ENCODE measurements at regions not wholly inside any gene's neighbourhood (a gene's known extent, or its start where the extent isn't known, plus 50 kb on each side); places are given as distances from the start of the nearest gene placed in this dataset.

DNA sequence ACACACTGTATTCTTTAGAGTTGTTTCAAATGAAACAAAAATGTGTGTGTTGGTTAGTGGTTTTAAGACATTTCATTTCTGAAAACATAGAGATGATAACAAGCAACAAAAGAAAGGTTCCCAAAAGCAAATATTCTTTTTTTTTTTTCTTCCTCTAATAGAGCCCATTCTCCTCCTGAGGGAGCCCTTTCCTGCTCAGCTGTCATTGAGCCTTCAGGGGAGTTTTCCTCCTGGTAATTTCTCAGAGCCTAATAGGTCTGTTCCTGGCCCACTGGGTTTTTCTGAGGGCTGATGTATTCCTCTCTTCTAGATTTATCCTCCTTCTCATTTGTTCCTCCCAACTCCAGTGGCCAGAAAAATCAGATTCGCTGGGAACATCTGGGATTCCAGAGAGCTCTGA, 654.5 kb downstream of the NOVA1 start:
- H3K9ac ChIP-seq (replicated peaks; ENCODE audit: extremely low read depth, insufficient read depth, low read length): no peak overlapping the region
- BruUV-seq (replicated peaks): no TSS peak
- H3K36me3 ChIP-seq (ENCODE audit: control insufficient read depth in 2 of 2, extremely low read depth in 1 of 2, insufficient read depth in 2 of 2, low read length in 2 of 2): no peaks in the 10 kb centered on the region
- H2AFZ ChIP-seq (ENCODE audit: low read depth, low read length): no peak overlapping the region
- dilution Hi-C loops (cut with MboI; ENCODE audit: extremely low pct_ligation_motif_present, low sequenced_read_pairs): no loop called here
- no peaks in the 10 kb centered on the region for H3K9me3 ChIP-seq (replicated peaks; ENCODE audit: control insufficient read depth, insufficient read depth, low read length)
- H3K9me1 ChIP-seq (replicated peaks; ENCODE audit: control insufficient read depth, extremely low read depth, insufficient read depth, low read length): no peaks in the 10 kb centered on the region
- H3K27ac ChIP-seq (ENCODE audit: insufficient read depth, low read depth, low read length): no peak overlapping the region
- no peak overlapping the region for H3K4me3 ChIP-seq (replicated peaks in 1 of 3; ENCODE audit: insufficient read depth in 1 of 3, low read depth in 1 of 3, low read length in 3 of 3)
- intact Hi-C loops (cut with micrococcal nuclease): no loop called here
- CTCF ChIA-PET: interaction anchor here (1.2 kb wide), 1 partner anchor 65 kb away, joined by 4 read pairs; no protein-coding TSS in a partner anchor
- FAIRE-seq (no peak), DNase-seq (ENCODE audit: low read depth, low spot score) (no peak)
- TF ChIP-seq POLR2AphosphoS5 (IDR thresholded peaks at IDR 0.05; ENCODE audit: insufficient read depth, low read depth, low read length) (no peak), JUN (IDR thresholded peaks at IDR 0.05; ENCODE audit: borderline replicate concordance, insufficient read depth, insufficient read length, low read depth) (no peak), GATA2 (IDR thresholded peaks at IDR 0.05; ENCODE audit: insufficient read depth, insufficient read length, low read depth, low read length) (no peak), FOS (IDR thresholded peaks at IDR 0.05; ENCODE audit: borderline replicate concordance, insufficient read depth, low read length) (no peak), MYC (IDR thresholded peaks at IDR 0.05; ENCODE audit: low read depth, low read length) (no peak), POLR2A (IDR thresholded peaks at IDR 0.05; ENCODE audit: low read depth, low read length) (no peak), EZH2 (IDR thresholded peaks at IDR 0.05; ENCODE audit: borderline replicate concordance, low read depth, low read length, severe bottlenecking) (no peak)
- TF ChIP-seq, protein P1, sequence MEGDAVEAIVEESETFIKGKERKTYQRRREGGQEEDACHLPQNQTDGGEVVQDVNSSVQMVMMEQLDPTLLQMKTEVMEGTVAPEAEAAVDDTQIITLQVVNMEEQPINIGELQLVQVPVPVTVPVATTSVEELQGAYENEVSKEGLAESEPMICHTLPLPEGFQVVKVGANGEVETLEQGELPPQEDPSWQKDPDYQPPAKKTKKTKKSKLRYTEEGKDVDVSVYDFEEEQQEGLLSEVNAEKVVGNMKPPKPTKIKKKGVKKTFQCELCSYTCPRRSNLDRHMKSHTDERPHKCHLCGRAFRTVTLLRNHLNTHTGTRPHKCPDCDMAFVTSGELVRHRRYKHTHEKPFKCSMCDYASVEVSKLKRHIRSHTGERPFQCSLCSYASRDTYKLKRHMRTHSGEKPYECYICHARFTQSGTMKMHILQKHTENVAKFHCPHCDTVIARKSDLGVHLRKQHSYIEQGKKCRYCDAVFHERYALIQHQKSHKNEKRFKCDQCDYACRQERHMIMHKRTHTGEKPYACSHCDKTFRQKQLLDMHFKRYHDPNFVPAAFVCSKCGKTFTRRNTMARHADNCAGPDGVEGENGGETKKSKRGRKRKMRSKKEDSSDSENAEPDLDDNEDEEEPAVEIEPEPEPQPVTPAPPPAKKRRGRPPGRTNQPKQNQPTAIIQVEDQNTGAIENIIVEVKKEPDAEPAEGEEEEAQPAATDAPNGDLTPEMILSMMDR (IDR thresholded peaks at IDR 0.05; ENCODE audit: extremely low read depth in 1 of 2, insufficient read depth in 1 of 2, low read depth in 1 of 2, low read length in 2 of 2): no peak
- TF ChIP-seq, protein P2, sequence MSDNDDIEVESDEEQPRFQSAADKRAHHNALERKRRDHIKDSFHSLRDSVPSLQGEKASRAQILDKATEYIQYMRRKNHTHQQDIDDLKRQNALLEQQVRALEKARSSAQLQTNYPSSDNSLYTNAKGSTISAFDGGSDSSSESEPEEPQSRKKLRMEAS (IDR thresholded peaks at IDR 0.05; ENCODE audit: insufficient read depth, insufficient read length): no peak
- no peaks in the 10 kb centered on the region for H4K20me1 ChIP-seq (replicated peaks; ENCODE audit: control insufficient read depth, extremely low read depth, insufficient read depth, low read length)
- no peak overlapping the region for H3K4me2 ChIP-seq (ENCODE audit: insufficient read depth, low read length)
- no peaks in the 10 kb centered on the region for H3K79me2 ChIP-seq (ENCODE audit: control insufficient read depth, insufficient read depth, low read length)
- POLR2A ChIA-PET: interaction anchor here (0.7 kb wide), 1 partner anchor 40 kb away, joined by 3 read pairs; no protein-coding TSS in a partner anchor
- no peaks in the 10 kb centered on the region for H3K4me1 ChIP-seq (ENCODE audit: control insufficient read depth, extremely low read depth, insufficient read depth, low read length)
- H3K27me3 ChIP-seq (ENCODE audit: control insufficient read depth in 2 of 2, insufficient read depth in 2 of 2, low read length in 2 of 2): peaks cover 0 to 2% of the 10 kb centered on the region in 2 experiments
